ENCODE measurements at regions not wholly inside any gene's neighbourhood (a gene's known extent, or its start where the extent isn't known, plus 50 kb on each side); places are given as distances from the start of the nearest gene placed in this dataset.

DNA sequence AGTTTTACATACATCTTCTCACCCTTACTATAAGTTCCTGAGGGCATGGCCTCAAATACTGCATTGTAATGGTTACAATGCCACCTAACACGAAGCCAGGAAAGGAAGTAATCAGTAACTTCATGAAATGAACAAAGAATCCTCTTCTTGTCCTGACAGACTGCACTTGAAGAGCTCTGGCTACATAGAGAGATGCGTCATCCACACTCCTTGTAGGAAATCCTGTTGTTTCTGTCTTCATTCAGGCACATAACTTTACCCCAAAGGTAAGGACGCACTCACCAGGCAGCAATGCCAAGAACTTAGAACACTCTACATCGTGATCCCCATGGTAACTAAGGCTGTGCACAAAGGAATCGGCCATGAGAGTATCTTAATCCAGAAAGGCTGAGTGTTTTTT lies 80.3 kb upstream of the ARID5B start:
- Histone ChIP-seq H3K4me1 (ENCODE audit: control insufficient read depth in 1 of 2, insufficient read depth in 2 of 2, low read depth in 1 of 2, low read length in 1 of 2) (peaks cover 0 to 10% of the 10 kb centered on the region in 2 experiments; a peak in 2 of 4 replicates), H3K27ac (ENCODE audit: low read depth in 2 of 2, low read length in 1 of 2) (no peak overlapping the region), H3K9me3 (no peaks in the 10 kb centered on the region), H3K27me3 (ENCODE audit: insufficient read depth) (no peaks in the 10 kb centered on the region), H3K9ac (no peak overlapping the region), H3K4me3 (ENCODE audit: low read depth in 2 of 2, low read length in 1 of 2) (no peak overlapping the region), H3K79me2 (ENCODE audit: insufficient read depth) (no peaks in the 10 kb centered on the region), H2AFZ (ENCODE audit: low read depth) (no peak overlapping the region), H3F3A (replicated peaks; ENCODE audit: insufficient read depth) (peaks cover 7% of the 10 kb centered on the region), H3K9me2 (no peaks in the 10 kb centered on the region), H3K4me2 (no peak overlapping the region), H3K36me3 (replicated peaks in 1 of 2; ENCODE audit: control insufficient read depth in 1 of 2, insufficient read depth in 2 of 2, low read length in 1 of 2) (no peaks in the 10 kb centered on the region), H4K20me1 (ENCODE audit: insufficient read depth) (no peaks in the 10 kb centered on the region)
- TF ChIP-seq, protein P1, sequence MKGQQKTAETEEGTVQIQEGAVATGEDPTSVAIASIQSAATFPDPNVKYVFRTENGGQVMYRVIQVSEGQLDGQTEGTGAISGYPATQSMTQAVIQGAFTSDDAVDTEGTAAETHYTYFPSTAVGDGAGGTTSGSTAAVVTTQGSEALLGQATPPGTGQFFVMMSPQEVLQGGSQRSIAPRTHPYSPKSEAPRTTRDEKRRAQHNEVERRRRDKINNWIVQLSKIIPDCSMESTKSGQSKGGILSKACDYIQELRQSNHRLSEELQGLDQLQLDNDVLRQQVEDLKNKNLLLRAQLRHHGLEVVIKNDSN (IDR thresholded peaks at IDR 0.05; ENCODE audit: borderline replicate concordance, low read depth): no peak
- TF ChIP-seq, protein P2, sequence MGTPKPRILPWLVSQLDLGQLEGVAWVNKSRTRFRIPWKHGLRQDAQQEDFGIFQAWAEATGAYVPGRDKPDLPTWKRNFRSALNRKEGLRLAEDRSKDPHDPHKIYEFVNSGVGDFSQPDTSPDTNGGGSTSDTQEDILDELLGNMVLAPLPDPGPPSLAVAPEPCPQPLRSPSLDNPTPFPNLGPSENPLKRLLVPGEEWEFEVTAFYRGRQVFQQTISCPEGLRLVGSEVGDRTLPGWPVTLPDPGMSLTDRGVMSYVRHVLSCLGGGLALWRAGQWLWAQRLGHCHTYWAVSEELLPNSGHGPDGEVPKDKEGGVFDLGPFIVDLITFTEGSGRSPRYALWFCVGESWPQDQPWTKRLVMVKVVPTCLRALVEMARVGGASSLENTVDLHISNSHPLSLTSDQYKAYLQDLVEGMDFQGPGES (IDR thresholded peaks at IDR 0.05; ENCODE audit: low read depth, low read length): no peak
- TF ChIP-seq RXRA (IDR thresholded peaks at IDR 0.05; ENCODE audit: borderline replicate concordance, low read depth): no peak
- TF ChIP-seq, protein P3, sequence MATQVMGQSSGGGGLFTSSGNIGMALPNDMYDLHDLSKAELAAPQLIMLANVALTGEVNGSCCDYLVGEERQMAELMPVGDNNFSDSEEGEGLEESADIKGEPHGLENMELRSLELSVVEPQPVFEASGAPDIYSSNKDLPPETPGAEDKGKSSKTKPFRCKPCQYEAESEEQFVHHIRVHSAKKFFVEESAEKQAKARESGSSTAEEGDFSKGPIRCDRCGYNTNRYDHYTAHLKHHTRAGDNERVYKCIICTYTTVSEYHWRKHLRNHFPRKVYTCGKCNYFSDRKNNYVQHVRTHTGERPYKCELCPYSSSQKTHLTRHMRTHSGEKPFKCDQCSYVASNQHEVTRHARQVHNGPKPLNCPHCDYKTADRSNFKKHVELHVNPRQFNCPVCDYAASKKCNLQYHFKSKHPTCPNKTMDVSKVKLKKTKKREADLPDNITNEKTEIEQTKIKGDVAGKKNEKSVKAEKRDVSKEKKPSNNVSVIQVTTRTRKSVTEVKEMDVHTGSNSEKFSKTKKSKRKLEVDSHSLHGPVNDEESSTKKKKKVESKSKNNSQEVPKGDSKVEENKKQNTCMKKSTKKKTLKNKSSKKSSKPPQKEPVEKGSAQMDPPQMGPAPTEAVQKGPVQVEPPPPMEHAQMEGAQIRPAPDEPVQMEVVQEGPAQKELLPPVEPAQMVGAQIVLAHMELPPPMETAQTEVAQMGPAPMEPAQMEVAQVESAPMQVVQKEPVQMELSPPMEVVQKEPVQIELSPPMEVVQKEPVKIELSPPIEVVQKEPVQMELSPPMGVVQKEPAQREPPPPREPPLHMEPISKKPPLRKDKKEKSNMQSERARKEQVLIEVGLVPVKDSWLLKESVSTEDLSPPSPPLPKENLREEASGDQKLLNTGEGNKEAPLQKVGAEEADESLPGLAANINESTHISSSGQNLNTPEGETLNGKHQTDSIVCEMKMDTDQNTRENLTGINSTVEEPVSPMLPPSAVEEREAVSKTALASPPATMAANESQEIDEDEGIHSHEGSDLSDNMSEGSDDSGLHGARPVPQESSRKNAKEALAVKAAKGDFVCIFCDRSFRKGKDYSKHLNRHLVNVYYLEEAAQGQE (IDR thresholded peaks at IDR 0.05; ENCODE audit: low read depth, low read length): no peak
- TF ChIP-seq, protein P4, sequence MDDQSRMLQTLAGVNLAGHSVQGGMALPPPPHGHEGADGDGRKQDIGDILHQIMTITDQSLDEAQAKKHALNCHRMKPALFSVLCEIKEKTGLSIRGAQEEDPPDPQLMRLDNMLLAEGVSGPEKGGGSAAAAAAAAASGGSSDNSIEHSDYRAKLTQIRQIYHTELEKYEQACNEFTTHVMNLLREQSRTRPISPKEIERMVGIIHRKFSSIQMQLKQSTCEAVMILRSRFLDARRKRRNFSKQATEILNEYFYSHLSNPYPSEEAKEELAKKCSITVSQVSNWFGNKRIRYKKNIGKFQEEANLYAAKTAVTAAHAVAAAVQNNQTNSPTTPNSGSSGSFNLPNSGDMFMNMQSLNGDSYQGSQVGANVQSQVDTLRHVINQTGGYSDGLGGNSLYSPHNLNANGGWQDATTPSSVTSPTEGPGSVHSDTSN (IDR thresholded peaks at IDR 0.05): no peak
- no peak for TF ChIP-seq SIN3A (IDR thresholded peaks at IDR 0.05; ENCODE audit: borderline replicate concordance, low read depth, low read length)
- no peak for TF ChIP-seq MXI1 (IDR thresholded peaks at IDR 0.05; ENCODE audit: low read depth, low read length)
- TF ChIP-seq NRF1 (IDR thresholded peaks at IDR 0.05; ENCODE audit: low read depth, low read length): no peak
- no peak for TF ChIP-seq SMC3 (IDR thresholded peaks at IDR 0.05; ENCODE audit: low read depth, low read length)
- TF ChIP-seq ELF1 (IDR thresholded peaks at IDR 0.05): no peak
- TF ChIP-seq YY1 (IDR thresholded peaks at IDR 0.05; ENCODE audit: low read depth): no peak
- TF ChIP-seq MEF2A (IDR thresholded peaks at IDR 0.05; ENCODE audit: borderline replicate concordance, low read depth): no peak
- WGBS (ENCODE audit: low lambda C conversion rate): 77% methylated on average over 5 of the region's 5 CpGs
- no peak for DNase-seq
- POLR2A ChIA-PET: no interaction called here
- CTCF ChIA-PET: interaction anchor here (1.3 kb wide), 1 partner anchor 17 kb away, joined by 3 read pairs; no protein-coding TSS in a partner anchor
